Sigmoid colon (tissue), 4 donors: ENCODE measurements at regions not wholly inside any gene's neighbourhood (a gene's known extent, or its start where the extent isn't known, plus 50 kb on each side); places are given as distances from the start of the nearest gene placed in this dataset.

Experiments
- CTCF ChIP-seq, 4 experiments: fragments of 450-650 bp in 3 of 4; fragments of 200-600 bp in 1 of 4; IDR thresholded peaks; one replicate each; pipeline ENCODE4 v1.5.1; 2016 to 2019; ENCODE audit warnings: antibody characterized with exemption in 4 of 4, mild to moderate bottlenecking in 3 of 4, moderate library complexity in 2 of 4
- EP300 ChIP-seq, 4 donors: sonication (generic); formaldehyde crosslinking; IDR thresholded peaks; one replicate each; pipeline ENCODE4 v1.6.1; 2017; ENCODE audit warnings: antibody characterized with exemption in 4 of 4
- POLR2A ChIP-seq, 2 donors: fragments of 450-650 bp; IDR thresholded peaks; one replicate each; pipeline ENCODE4 v1.6.1; 2016; ENCODE audit warnings: antibody characterized with exemption in 2 of 2, mild to moderate bottlenecking in 2 of 2, moderate library complexity in 2 of 2
- POLR2AphosphoS5 ChIP-seq, 4 donors: sonication (generic); formaldehyde crosslinking; IDR thresholded peaks; one replicate each; pipeline ENCODE4 v1.6.1; 2017; ENCODE audit warnings: antibody characterized with exemption in 4 of 4

DNA sequence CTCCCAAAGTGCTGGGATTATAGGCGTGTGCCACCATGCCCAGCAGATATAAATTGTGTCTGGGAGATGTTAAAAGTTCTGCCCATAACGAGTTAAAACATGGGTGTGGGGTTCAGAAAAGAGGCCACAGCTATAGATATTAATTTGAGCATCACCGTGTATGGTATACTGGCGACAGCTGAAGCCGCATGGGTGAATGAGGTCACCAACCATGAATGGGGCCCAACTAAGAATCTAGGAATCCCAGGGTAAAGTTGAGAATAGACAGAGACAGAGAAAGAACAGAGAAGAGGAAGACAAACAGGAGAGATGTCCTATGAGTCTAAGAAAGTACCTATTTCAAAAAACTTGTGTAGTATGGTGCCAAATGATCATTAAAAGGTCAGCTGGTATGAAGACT lies 50.9 kb downstream of the ILRUN start:
- TF ChIP-seq POLR2AphosphoS5 (IDR thresholded peaks at IDR 0.05) (no peak), EP300 (IDR thresholded peaks at IDR 0.05) (no peak), CTCF (IDR thresholded peaks at IDR 0.05) (no peak), POLR2A (IDR thresholded peaks at IDR 0.05) (no peak)
